ENCODE measurements at regions not wholly inside any gene's neighbourhood (a gene's known extent, or its start where the extent isn't known, plus 50 kb on each side); places are given as distances from the start of the nearest gene placed in this dataset.

DNA sequence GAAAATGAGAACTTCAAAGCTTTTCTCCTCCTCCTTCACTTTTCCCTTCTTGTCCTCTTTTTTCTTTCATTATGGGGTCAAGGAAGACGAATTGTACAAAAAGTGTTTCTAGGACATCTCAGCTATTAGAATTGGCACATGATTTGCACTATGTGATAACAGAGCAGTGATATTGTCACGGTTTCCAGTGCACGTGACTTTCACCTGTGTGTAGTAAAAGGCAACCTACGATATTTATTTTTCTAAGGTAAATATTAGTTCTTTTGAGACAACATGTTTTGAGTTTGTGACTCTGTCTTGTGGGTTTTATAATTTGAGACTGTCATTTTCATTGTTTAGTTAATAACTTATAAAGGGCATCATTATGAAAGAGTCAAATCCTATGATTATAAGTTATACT is 213.1 kb downstream of the PSAT1 start:
- DNase-seq (ENCODE audit: low spot score in 2 of 2): no peak
- no peak overlapping the region for H3K4me3 ChIP-seq (ENCODE audit: low read depth, poor library complexity, severe bottlenecking)
- 86 to 90% methylated on average over 4 of the region's 4 CpGs for WGBS, 2 donors
- TF ChIP-seq, protein P1, sequence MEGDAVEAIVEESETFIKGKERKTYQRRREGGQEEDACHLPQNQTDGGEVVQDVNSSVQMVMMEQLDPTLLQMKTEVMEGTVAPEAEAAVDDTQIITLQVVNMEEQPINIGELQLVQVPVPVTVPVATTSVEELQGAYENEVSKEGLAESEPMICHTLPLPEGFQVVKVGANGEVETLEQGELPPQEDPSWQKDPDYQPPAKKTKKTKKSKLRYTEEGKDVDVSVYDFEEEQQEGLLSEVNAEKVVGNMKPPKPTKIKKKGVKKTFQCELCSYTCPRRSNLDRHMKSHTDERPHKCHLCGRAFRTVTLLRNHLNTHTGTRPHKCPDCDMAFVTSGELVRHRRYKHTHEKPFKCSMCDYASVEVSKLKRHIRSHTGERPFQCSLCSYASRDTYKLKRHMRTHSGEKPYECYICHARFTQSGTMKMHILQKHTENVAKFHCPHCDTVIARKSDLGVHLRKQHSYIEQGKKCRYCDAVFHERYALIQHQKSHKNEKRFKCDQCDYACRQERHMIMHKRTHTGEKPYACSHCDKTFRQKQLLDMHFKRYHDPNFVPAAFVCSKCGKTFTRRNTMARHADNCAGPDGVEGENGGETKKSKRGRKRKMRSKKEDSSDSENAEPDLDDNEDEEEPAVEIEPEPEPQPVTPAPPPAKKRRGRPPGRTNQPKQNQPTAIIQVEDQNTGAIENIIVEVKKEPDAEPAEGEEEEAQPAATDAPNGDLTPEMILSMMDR (IDR thresholded peaks at IDR 0.05): no peak
- no peak for TF ChIP-seq POLR2A (IDR thresholded peaks at IDR 0.05)
- intact Hi-C loops (cut with DNase I; ENCODE audit: low total_unique reads): no loop called here

DNA sequence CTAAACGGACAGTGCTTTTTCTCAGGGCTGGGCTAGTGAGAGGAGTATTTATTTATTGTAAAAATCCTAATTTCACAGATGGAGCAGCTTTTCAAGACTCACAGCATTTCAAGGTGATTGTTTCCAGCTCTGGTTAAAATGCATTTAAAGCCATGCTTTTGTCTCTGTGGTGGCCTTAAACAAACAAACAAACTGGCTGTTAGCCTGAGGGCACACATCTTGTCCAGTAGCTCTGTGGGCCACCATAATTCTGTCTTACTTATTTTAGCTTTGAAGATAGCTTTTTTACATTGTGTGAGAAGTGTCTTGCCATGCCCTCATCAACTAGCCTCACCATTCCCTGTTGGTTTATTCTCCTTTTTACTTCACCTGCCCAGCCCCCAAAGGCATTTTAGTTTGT is 218.2 kb downstream of the PSAT1 start:
- 59 to 71% methylated on average over 1 of the region's 1 CpG for WGBS, 2 donors
- no peak for DNase-seq (ENCODE audit: low spot score in 2 of 2)
- intact Hi-C loops (cut with DNase I; ENCODE audit: low total_unique reads): no loop called here
- no peak for TF ChIP-seq POLR2A (IDR thresholded peaks at IDR 0.05)
- TF ChIP-seq, protein P1 (IDR thresholded peaks at IDR 0.05): no peak
- no peak overlapping the region for H3K4me3 ChIP-seq (ENCODE audit: low read depth, poor library complexity, severe bottlenecking)

DNA sequence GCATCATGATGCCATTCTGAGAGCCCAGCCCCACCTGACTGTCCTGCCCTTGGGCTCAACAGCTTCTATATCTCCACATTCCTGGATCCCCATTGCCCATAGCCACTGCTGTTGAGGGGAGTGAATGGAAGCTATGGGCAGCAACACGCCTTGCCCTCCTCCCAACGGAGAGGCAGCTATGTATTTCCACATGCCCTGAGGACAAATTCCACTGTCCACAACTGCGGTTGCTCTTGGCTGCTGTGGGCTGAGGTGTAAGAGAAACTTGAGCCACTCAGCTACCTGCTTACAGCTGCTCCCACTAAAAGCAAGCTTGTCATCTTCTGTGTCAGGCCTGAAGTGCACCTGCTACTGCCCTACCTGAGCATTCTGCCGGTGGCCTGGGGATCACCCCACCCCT is 222.9 kb downstream of the PSAT1 start:
- WGBS, 2 donors: 49 to 76% methylated on average over 3 to 4 of the region's 4 CpGs
- no peak for DNase-seq (ENCODE audit: low spot score in 2 of 2)

DNA sequence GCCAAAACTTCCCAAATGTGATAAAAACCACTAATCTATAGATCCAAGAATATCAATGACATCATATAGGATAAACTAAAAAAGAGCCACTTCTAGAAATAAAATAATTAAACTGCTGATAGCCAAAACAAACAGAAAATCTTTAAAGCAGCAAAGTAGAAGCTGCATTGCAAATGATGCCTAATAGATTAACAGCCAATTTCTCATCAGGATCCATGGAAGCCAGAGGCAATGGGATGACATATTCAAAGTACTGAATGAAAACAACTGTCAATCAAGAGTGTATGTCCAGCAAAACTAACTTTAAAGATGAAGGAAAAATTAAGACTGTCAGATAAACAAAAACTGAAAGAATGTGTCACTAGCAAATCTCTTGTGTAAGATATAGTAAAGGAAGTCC is 224.8 kb downstream of the PSAT1 start:
- DNase-seq (ENCODE audit: low spot score in 2 of 2): no peak
- TF ChIP-seq, protein P1 (IDR thresholded peaks at IDR 0.05): no peak
- no peak for TF ChIP-seq POLR2A (IDR thresholded peaks at IDR 0.05)
- no peak overlapping the region for H3K4me3 ChIP-seq (ENCODE audit: low read depth, poor library complexity, severe bottlenecking)
- intact Hi-C loops (cut with DNase I; ENCODE audit: low total_unique reads): no loop called here

More for the DNA sequence above, 222.9 kb downstream of the PSAT1 start:
- intact Hi-C loops (cut with DNase I; ENCODE audit: low total_unique reads): no loop called here
- no peak overlapping the region for H3K4me3 ChIP-seq (ENCODE audit: low read depth, poor library complexity, severe bottlenecking)
- TF ChIP-seq, protein P1 (IDR thresholded peaks at IDR 0.05): no peak
- TF ChIP-seq POLR2A (IDR thresholded peaks at IDR 0.05): no peak

DNA sequence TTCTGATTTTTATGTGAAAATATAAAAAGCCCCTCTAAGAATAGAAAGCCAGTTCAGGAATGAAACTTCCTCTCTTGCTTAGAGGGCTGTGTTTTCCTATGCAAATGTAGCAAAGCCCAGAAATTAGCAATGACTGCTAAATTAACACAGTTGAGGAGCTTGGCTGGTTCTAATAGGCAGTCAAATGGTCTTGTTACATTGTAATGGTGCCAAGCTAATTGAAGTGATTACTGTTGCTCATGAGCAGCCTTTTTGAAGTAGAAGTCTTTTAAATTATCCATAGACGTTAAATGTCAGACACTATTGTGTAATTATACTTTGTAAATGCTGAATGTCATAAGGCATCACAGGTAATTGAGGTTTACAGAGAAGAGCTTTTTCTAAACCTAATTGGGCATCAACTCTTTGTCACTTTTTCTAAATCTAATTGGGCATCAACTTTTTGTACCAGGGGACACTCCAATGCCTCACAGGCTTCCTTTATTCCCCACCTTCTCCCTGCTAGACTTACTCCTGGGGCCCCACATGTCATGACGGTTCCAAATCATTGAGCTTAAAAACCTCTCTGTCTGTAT is 229.1 kb downstream of the PSAT1 start:
- WGBS, 2 donors: 62 to 65% methylated on average over 2 of the region's 2 CpGs
- intact Hi-C loops (cut with DNase I; ENCODE audit: low total_unique reads): no loop called here
- no peak overlapping the region for H3K4me3 ChIP-seq (ENCODE audit: low read depth, poor library complexity, severe bottlenecking)

More for the DNA sequence above, 229.1 kb downstream of the PSAT1 start:
- TF ChIP-seq, protein P1 (IDR thresholded peaks at IDR 0.05): no peak
- TF ChIP-seq POLR2A (IDR thresholded peaks at IDR 0.05): no peak
- no peak for DNase-seq (ENCODE audit: low spot score in 2 of 2)
